ENCODE measurements at regions not wholly inside any gene's neighbourhood (a gene's known extent, or its start where the extent isn't known, plus 50 kb on each side); places are given as distances from the start of the nearest gene placed in this dataset.

DNA sequence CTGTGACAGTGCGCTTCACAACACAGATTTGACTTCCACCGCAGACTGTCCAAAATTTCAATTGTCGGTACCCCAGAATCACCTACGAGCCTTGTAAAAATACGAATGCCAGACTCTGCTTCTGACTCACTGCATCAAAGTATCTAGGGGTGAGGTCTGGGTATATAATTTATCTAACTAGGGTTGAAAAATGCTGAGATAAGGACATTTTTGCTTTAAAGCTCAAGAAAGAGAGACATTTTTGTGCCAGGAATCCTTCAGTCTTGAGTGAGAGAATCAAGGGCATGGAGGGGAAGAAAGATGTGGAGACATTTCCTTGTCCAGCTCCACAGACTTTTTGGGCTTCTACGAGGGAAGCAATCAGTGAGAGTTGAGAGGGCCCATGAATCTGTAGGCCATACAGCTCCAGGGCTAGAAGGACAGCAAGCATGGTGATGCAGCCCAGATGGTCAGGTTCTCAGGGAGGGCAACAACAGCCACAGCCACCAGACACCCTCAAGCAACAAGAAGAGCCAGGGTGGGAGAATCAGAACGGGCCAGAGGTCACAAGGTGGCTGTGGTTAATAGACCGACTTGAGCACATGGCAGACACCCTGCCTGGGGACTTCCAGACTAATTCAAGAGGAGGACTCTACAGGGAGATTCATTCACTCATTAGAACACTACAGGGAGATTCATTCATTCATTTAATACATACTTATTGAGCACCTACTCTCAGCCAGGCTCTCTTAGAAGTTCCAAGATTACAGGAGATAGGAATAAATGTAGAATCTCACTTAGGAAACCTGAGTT lies 211.1 kb upstream of the PRDM1 start:
- no peak for TF ChIP-seq CTCF (IDR thresholded peaks at IDR 0.05)
- ATAC-seq (ENCODE audit: low FRiP score) = no peak
- DNase-seq (ENCODE audit: low spot score) = no peak

DNA sequence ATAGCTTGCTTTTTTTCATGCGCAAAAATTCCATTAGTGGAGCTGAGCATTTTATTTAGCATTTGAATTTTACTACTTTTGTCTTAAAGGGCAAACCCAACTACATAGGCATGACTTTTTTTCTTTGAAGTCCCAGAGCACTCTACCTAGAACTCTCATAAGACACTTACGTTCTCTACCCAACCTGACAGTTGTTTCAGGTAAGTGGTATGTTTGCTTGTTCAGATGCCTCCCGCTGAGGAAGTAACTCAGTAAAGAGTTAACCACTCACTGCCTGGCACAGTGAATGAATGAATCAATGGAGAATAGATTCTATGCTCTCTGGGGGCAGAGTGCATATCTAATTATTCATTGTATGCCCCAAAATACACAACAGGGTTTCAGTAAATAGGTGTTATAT lies 212.3 kb upstream of the PRDM1 start:
- ATAC-seq (ENCODE audit: low FRiP score) (no peak), DNase-seq (ENCODE audit: low spot score) (no peak)
- no peak for TF ChIP-seq CTCF (IDR thresholded peaks at IDR 0.05)

DNA sequence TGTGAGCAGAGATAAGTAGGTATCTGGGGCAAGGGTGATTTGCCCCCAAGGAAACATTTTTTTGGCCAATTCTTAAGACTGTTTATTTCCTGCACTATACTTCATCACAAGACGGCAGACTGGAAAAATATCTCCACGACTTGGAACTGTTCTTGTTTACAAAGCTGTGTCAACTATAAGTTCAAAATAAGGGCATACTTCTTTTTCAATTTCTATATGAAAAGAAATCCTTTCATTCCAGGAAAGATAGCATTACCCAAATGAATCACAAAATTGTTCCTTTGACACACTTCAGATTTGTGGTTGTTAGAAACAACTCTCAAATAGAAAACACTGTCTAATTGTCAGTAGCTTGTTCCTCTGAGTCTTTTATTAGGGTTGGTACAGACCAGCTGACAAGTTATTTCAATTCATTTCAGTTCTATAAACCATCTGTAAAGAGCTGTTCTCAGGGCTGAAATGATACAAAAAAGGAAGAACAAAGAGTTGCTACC lies 212.9 kb upstream of the PRDM1 start:
- ATAC-seq (ENCODE audit: low FRiP score) (no peak), DNase-seq (ENCODE audit: low spot score) (no peak)
- no peak for TF ChIP-seq CTCF (IDR thresholded peaks at IDR 0.05)

- no peak for TF ChIP-seq CTCF (IDR thresholded peaks at IDR 0.05)
- DNase-seq (ENCODE audit: low spot score) (no peak), ATAC-seq (ENCODE audit: low FRiP score) (no peak)
Observed at GRCh38 chr6:105872249-105872648, 213.9 kb upstream of the PRDM1 start.

- ATAC-seq (ENCODE audit: low FRiP score) (no peak), DNase-seq (ENCODE audit: low spot score) (no peak)
- no peak for TF ChIP-seq CTCF (IDR thresholded peaks at IDR 0.05)
Observed at GRCh38 chr6:105871542-105871941, 214.6 kb upstream of the PRDM1 start.

- TF ChIP-seq CTCF (IDR thresholded peaks at IDR 0.05) = no peak
- DNase-seq (ENCODE audit: low spot score) (no peak), ATAC-seq (ENCODE audit: low FRiP score) (no peak)
Observed at GRCh38 chr6:105869835-105870440, 216.2 kb upstream of the PRDM1 start.

Measured in omental fat pad (tissue), 3 donors.